UCSD-AML1 (cell line): ENCODE measurements at regions not wholly inside any gene's neighbourhood (a gene's known extent, or its start where the extent isn't known, plus 50 kb on each side); places are given as distances from the start of the nearest gene placed in this dataset.

Experiments
- DNase-seq: peaks from one replicate; lab custom pipeline; 2025; ENCODE audit not compliant: unreplicated experiment; lab: John Stamatoyannopoulos, UW

DNA sequence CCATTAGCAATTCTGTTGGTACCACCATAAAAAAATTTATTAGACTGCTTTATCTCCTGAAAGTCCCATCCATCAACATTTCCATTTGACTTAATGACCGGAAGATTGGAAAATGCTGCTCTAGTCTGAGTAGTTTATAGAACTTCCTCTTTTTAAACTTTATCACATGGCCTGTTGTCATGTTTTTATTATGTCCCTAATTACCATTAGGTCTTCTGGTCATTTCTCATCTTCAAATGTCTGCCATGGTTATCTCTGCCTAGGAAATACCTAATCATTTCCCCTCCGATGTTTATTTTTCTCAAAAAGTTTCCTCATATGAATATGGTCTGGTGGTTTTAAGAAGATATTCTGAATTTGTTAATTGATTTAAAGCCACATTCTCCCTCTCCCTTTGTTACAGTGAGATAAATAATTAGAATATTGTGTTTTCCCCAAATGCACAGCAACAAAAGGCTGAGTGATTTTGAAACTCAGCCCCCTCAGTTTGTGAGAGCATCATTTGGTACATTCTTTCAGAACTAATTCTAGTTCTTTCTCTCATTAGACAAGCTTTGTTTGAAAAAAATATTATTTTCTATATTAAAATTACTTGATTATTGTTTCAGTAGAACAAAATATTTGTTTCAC, 317.1 kb upstream of the ST6GAL2 start:
- DNase-seq = no peak

- DNase-seq = no peak
These were observed 329.7 kb upstream of the ST6GAL2 start for GRCh38 chr2:107215401-107216350.

- no peak for DNase-seq
These were observed 332.2 kb upstream of the ST6GAL2 start for GRCh38 chr2:107218208-107218607.

DNA sequence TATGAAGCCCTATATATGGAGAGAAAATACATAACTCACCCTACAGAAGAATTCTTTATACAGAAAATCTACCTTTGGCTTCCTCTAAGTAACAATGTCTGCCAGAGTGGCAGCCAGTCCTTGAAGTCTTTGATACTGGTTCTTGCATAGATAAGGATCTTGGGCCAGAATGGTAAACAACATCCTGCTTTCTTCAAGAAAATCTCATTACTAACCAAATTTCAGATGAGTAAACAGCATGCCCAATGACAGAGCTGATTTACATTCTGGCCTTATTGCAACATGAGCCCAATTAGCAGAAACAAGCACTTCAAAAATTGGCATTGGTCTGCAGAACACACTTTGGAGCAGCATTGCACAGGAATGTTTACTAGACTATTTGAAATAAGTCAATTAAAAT, 336.5 kb upstream of the ST6GAL2 start:
- DNase-seq = no peak

- no peak for DNase-seq
These were observed 349.7 kb upstream of the ST6GAL2 start for GRCh38 chr2:107235491-107236254.

GRCh38 chr2:107242811-107243210, 356.8 kb upstream of the ST6GAL2 start:
- no peak for DNase-seq

- DNase-seq = no peak
These were observed 363.0 kb upstream of the ST6GAL2 start for GRCh38 chr2:107248932-107249331.

- no peak for DNase-seq
These were observed 369.8 kb upstream of the ST6GAL2 start for GRCh38 chr2:107255744-107256143.

DNA sequence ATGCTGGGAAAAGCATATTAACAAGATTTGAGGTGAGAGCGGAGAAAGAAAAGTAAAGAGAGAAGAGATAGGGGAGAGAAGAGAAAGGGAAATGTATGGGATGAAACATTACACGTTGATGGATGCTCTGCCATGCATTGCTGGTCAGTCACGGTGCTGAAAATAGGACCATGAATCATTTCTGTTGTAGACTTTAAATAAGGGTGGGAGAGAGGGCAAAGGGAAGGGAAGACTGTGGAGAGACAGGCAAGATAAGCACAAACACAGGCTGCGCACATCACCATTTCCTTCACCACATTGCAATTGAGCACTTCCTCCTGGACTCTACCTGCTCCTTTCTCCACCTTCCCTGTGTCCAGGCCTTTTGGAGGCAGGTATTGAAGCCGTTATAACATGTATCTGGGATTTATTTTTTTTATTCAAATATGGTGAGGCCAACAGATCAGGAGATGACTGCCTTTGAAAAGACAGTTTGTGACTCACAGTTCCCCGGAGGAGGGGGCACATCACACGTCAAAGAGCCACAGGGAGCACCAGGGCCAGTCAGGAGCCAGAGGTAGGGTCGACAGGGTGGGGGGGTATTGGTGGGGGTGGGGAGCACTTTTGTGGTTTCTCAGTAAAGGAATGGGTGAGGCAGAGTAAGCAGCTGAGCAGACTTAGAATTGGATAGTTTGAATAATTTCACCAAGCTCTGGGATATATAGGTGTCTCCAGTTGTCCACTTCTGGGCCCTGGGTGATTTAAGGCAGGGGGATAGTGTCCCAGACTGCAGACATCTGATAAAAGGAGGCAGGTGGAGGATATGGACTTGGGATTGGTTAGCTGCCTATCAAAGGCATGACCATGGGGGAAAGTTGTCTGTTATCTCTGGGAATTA, 372.8 kb upstream of the ST6GAL2 start:
- no peak for DNase-seq

DNA sequence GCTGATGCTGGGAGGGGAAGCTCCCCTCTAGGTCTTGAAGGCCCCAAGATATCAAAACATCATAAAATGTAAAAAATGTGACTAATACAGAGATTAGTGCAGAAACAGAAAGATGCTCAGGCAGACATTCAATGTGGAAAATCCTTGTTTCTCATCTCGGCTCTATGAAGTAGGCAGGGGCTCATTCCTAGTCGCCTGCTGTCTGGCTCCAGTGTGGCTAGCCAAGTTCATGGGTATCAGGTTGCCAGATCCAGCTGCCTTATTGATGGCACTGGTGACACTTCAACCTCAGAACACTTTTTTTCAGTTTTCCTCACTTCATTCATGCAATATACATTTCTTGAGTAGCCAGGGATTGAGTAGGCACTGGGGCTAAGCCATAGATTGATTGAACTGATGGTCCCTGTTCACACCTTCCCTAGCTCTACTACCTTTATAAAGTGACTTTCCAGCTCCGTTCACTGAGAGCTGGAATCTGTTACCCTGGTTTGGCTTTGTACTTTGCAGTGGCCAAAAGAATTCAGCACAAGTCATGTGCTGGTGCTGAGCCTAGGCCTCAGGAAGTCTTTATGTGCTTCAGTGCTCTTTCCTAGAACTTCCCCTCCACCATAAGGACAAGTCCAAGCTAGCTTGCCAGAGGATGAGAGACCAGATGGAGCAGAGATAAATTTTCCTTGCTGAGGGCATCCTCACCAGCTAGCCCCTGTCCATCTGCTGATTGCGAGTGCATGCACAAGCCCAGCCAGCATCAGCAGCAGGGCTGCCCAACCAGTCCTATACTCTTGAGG, 373.6 kb upstream of the ST6GAL2 start:
- no peak for DNase-seq

GRCh38 chr2:107263628-107264027, 377.7 kb upstream of the ST6GAL2 start:
- no peak for DNase-seq

GRCh38 chr2:107264184-107264583, 378.2 kb upstream of the ST6GAL2 start:
- DNase-seq = no peak

GRCh38 chr2:107266555-107266954, 380.6 kb upstream of the ST6GAL2 start:
- no peak for DNase-seq

DNA sequence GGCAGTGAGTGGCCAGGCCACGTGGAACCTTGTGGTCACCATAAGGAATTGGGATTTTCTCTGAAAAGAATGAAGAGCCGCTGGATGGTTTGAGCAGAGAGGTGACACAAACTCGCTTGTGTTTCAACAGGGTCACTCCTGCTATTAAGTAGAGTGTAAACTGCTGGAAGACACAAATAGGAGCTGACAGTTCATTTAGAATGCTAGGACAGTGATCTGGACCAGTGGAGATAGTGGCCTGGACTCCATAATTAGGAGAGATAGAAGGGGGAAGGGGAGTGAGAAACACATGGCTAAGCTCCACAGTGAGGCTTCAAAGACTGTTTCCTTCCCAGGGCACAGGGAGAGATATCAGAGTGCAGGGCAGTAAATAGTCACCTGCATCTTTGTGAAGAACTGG, 381.1 kb upstream of the ST6GAL2 start:
- no peak for DNase-seq

- no peak for DNase-seq
These were observed 390.1 kb upstream of the ST6GAL2 start for GRCh38 chr2:107276034-107276433.

- no peak for DNase-seq
These were observed 392.7 kb upstream of the ST6GAL2 start for GRCh38 chr2:107278672-107279071.

DNA sequence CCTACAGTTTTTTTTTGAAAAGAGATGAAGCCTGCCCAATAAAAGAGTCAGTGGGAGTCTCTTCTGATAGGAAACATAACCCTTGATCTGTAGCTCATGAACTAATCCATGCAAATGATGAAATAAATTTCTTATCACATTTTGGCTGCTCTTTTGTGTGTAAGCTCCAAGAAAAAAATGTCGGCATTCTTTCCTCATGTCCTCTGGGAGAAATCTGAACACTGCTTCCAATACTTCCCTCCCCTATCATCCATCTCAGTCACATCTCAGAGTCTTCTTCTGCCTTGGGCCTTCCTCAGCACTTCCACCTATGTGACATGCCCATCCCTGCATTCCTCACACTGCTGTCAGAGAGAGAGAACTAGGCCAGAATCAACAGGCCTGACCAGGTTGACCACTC, 395.7 kb upstream of the ST6GAL2 start:
- DNase-seq = no peak

GRCh38 chr2:107282135-107282534, 396.2 kb upstream of the ST6GAL2 start:
- no peak for DNase-seq

GRCh38 chr2:107285621-107286299, 399.8 kb upstream of the ST6GAL2 start:
- no peak for DNase-seq
